ENCODE measurements at regions not wholly inside any gene's neighbourhood (a gene's known extent, or its start where the extent isn't known, plus 50 kb on each side); places are given as distances from the start of the nearest gene placed in this dataset.

DNA sequence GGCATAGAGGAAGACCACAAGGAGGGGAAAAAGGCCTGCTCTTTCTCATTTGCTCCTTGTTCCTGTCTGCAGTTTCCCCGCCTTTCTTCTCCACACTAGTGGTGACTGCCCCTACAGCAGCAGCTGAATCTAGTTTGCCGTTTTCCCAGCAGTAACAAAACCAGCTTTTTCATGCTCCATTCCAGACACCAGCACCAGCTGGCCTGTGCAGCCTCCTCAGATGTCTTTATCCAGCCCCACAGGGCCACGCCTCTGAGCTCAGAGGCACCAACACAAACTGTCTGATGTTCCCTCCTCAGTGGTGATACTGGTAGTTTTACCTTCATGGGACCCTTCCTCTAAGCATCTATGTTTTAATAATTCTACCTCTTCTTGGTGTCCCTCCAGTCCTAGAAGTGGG, 70.4 kb upstream of the SLC24A3 start:
- Histone ChIP-seq H3K4me3 (no peak overlapping the region), H3K27me3 (no peaks in the 10 kb centered on the region), H3K9me3 (peaks cover 0 to 9% of the 10 kb centered on the region in 2 donors), H3K4me1 (no peaks in the 10 kb centered on the region), H3K36me3 (no peaks in the 10 kb centered on the region), H3K27ac (no peak overlapping the region)
- TF ChIP-seq CTCF (IDR thresholded peaks at IDR 0.05), result no peak
- intact Hi-C loops (cut with DNase I), result no loop called here
- ATAC-seq (no peak), DNase-seq (no peak)

DNA sequence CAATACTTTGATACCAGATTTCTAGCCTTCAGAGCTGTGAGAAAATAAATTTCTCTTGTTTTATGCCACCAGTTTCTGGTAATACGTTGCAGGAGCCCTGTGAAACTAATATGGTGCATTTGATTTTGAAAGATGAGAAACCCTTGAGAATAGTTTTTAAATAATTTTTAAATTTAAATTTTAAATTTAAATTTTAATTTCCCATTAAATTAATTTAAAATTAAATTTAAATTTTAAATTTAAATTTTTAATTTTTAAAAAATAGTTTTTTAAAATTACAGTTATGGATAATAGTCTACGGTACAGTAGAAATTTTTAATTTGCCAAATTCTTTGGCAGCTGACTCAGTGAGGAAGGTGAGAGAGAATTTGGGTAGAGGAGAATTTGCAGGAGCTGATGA, 68.6 kb upstream of the SLC24A3 start:
- Histone ChIP-seq H3K36me3 (no peaks in the 10 kb centered on the region), H3K4me1 (no peaks in the 10 kb centered on the region), H3K9me3 (peaks cover 0 to 9% of the 10 kb centered on the region in 2 donors), H3K27me3 (no peaks in the 10 kb centered on the region), H3K27ac (no peak overlapping the region), H3K4me3 (no peak overlapping the region)
- DNase-seq (no peak), ATAC-seq (no peak)
- intact Hi-C loops (cut with DNase I), result no loop called here
- TF ChIP-seq CTCF (IDR thresholded peaks at IDR 0.05), result no peak

- Histone ChIP-seq H3K4me1 (no peaks in the 10 kb centered on the region), H3K36me3 (no peaks in the 10 kb centered on the region), H3K9me3 (peaks cover 0 to 3% of the 10 kb centered on the region in 2 donors), H3K27ac (no peak overlapping the region), H3K27me3 (no peaks in the 10 kb centered on the region), H3K4me3 (no peak overlapping the region)
- intact Hi-C loops (cut with DNase I), result no loop called here
- DNase-seq (no peak), ATAC-seq (no peak)
- no peak for TF ChIP-seq CTCF (IDR thresholded peaks at IDR 0.05)
Observed at GRCh38 chr20:19161336-19161735, 51.1 kb upstream of the SLC24A3 start.

Data from left lung (tissue), 4 donors.